IMR-90 (cell line): ENCODE measurements at regions not wholly inside any gene's neighbourhood (a gene's known extent, or its start where the extent isn't known, plus 50 kb on each side); places are given as distances from the start of the nearest gene placed in this dataset.

ENCODE experiments used
- ATAC-seq: fragments of 200-7000 bp; cut with Tn5 transposase; 2 replicates; pipeline ENCODE4 v1.9.1; 2020; ENCODE audit warnings: low read depth, mild to moderate bottlenecking, moderate library complexity
- BruUV-seq: library from RNA; stranded (reverse); fragments of 400-500 nt; replicated peaks from 2 replicates; lab custom pipeline; 2021; lab: Mats Ljungman, UMichigan
- CTCF ChIA-PET: fragments of 300-600 bp; formaldehyde crosslinking; extraction: SDS; loops from one replicate; lab custom pipeline; 2021; ENCODE audit warnings: antibody characterized with exemption; lab: Yijun Ruan, JAX
- POLR2A ChIA-PET: fragments of 300-600 bp; sonication (Branson Sonifier 250); formaldehyde crosslinking; loops from one replicate; lab custom pipeline; 2022; ENCODE audit warnings: antibody characterized with exemption; ENCODE audit not compliant: unreplicated experiment; lab: Charles Lee
- DNase-seq: peaks from one replicate; pipeline ENCODE4 v3.0.0; 2013
- H2AFZ ChIP-seq: replicated peaks from 2 replicates; pipeline ENCODE3; 2013; ENCODE audit warnings: low read length, mild to moderate bottlenecking; ENCODE audit not compliant: poor library complexity
- H2AK5ac ChIP-seq: 2 replicates; pipeline ENCODE4 v1.6.1; 2013; ENCODE audit warnings: low read depth, low read length, inconsistent platforms
- H2AK9ac ChIP-seq: replicated peaks from 2 replicates; pipeline ENCODE3; 2013; ENCODE audit warnings: mild to moderate bottlenecking, low read depth, low read length, moderate library complexity; ENCODE audit not compliant: poor library complexity
- H2BK120ac ChIP-seq: 2 replicates; pipeline ENCODE4 v1.6.1; 2013; ENCODE audit warnings: low read depth, low read length, inconsistent platforms
- H2BK15ac ChIP-seq: 3 replicates; pipeline ENCODE4 v1.6.1; 2013; ENCODE audit warnings: low read depth, low read length, inconsistent platforms
- H2BK20ac ChIP-seq: 2 replicates; pipeline ENCODE4 v1.6.1; 2013; ENCODE audit warnings: low read depth, mild to moderate bottlenecking, inconsistent platforms, low read length, moderate library complexity
- H2BK5ac ChIP-seq: 2 replicates; pipeline ENCODE4 v1.6.1; 2013; ENCODE audit warnings: mild to moderate bottlenecking, low read depth, low read length, inconsistent platforms; ENCODE audit not compliant: poor library complexity, severe bottlenecking
- H3K14ac ChIP-seq: replicated peaks from 2 replicates; pipeline ENCODE4 v1.6.1; 2013; ENCODE audit warnings: low read depth, low read length, inconsistent platforms
- H3K18ac ChIP-seq: 2 replicates; pipeline ENCODE4 v1.6.1; 2013; ENCODE audit warnings: low read depth, low read length, control low read depth
- H3K23ac ChIP-seq: 2 replicates; pipeline ENCODE4 v1.6.1; 2013; ENCODE audit warnings: low read depth, low read length, inconsistent platforms
- H3K27ac ChIP-seq: 2 replicates; pipeline ENCODE4 v1.5.1; 2013; ENCODE audit warnings: mild to moderate bottlenecking, control low read depth, low read length; ENCODE audit not compliant: insufficient read depth
- H3K27me3 ChIP-seq: 2 replicates; pipeline ENCODE4 v1.6.1; 2013; ENCODE audit warnings: low read length; ENCODE audit not compliant: control insufficient read depth, insufficient read depth
- H3K36me3 ChIP-seq: 2 replicates; pipeline ENCODE4 v1.6.1; 2013; ENCODE audit warnings: low read length, mixed read lengths; ENCODE audit not compliant: control insufficient read depth, insufficient read depth
- H3K4ac ChIP-seq: 2 replicates; pipeline ENCODE4 v1.6.1; 2013; ENCODE audit warnings: low read depth, low read length, inconsistent platforms
- H3K4me1 ChIP-seq: 2 replicates; pipeline ENCODE4 v1.6.1; 2013; ENCODE audit warnings: low read length, mixed read lengths; ENCODE audit not compliant: control insufficient read depth, insufficient read depth
- H3K4me2 ChIP-seq: 2 replicates; pipeline ENCODE4 v1.6.1; 2013; ENCODE audit warnings: low read depth, mild to moderate bottlenecking, control low read depth, low read length, moderate library complexity
- H3K4me3 ChIP-seq: 2 replicates; pipeline ENCODE4 v1.5.1; 2013; ENCODE audit warnings: low read depth, mild to moderate bottlenecking, control low read depth, low read length, moderate library complexity; ENCODE audit not compliant: insufficient read depth
- H3K56ac ChIP-seq: 2 replicates; pipeline ENCODE4 v1.6.1; 2013; ENCODE audit warnings: low read length, inconsistent platforms; ENCODE audit not compliant: insufficient read depth; ENCODE audit errors: extremely low read depth
- H3K79me1 ChIP-seq, 2 experiments: 2 replicates each; pipeline ENCODE4 v1.6.1; 2013; ENCODE audit warnings: low read length in 2 of 2, inconsistent platforms in 1 of 2, low read depth in 1 of 2
- H3K9ac ChIP-seq: 2 replicates; pipeline ENCODE4 v1.6.1; 2013; ENCODE audit warnings: low read depth, low read length, control low read depth
- H3K9me1 ChIP-seq: 2 replicates; pipeline ENCODE4 v1.6.1; 2013; ENCODE audit warnings: low read length, inconsistent platforms; ENCODE audit not compliant: insufficient read depth
- H3K9me3 ChIP-seq: 2 replicates; pipeline ENCODE4 v1.6.1; 2013; ENCODE audit warnings: low read length; ENCODE audit not compliant: control insufficient read depth, insufficient read depth
- H4K20me1 ChIP-seq: 2 replicates; pipeline ENCODE4 v1.6.1; 2013; ENCODE audit warnings: low read length, inconsistent platforms; ENCODE audit not compliant: insufficient read depth
- H4K5ac ChIP-seq: 2 replicates; pipeline ENCODE4 v1.6.1; 2013; ENCODE audit warnings: mild to moderate bottlenecking, low read depth, low read length, control low read depth
- H4K8ac ChIP-seq, 2 experiments: 2 replicates each; pipeline ENCODE4 v1.6.1; 2013; ENCODE audit warnings: low read depth in 2 of 2, low read length in 2 of 2, control low read depth in 1 of 2, inconsistent platforms in 1 of 2
- H4K91ac ChIP-seq: 2 replicates; pipeline ENCODE4 v1.6.1; 2013; ENCODE audit warnings: low read depth, low read length, inconsistent platforms; ENCODE audit not compliant: insufficient read depth
- BHLHE40 ChIP-seq: fragments of 150-350 bp; IDR thresholded peaks from 2 replicates; pipeline ENCODE4 v1.6.1; 2016; ENCODE audit warnings: mild to moderate bottlenecking, low read depth, low read length
- CEBPB ChIP-seq: IDR thresholded peaks from 2 replicates; pipeline ENCODE4 v1.6.1; 2012; ENCODE audit warnings: low read depth, low read length, improper control_type of control experiment
- CHD1 ChIP-seq: IDR thresholded peaks from 2 replicates; pipeline ENCODE4 v1.6.1; 2012; ENCODE audit warnings: low read depth, low read length, improper control_type of control experiment
- FOS ChIP-seq: fragments of 150-350 bp; IDR thresholded peaks from 2 replicates; pipeline ENCODE4 v1.6.1; 2016; ENCODE audit warnings: low read depth, low read length
- MXI1 ChIP-seq: IDR thresholded peaks from 2 replicates; pipeline ENCODE4 v1.6.1; 2012; ENCODE audit warnings: low read depth, mild to moderate bottlenecking, low read length, moderate library complexity, borderline replicate concordance
- NFE2L2 ChIP-seq: fragments of 150-350 bp; IDR thresholded peaks from 2 replicates; pipeline ENCODE4 v1.6.1; 2016; ENCODE audit warnings: low read depth, mild to moderate bottlenecking, low read length
- RCOR1 ChIP-seq: IDR thresholded peaks from 2 replicates; pipeline ENCODE4 v1.6.1; 2012; ENCODE audit warnings: mild to moderate bottlenecking, low read length, improper control_type of control experiment; ENCODE audit not compliant: insufficient replicate concordance
- RFX5 ChIP-seq: IDR thresholded peaks from 2 replicates; pipeline ENCODE4 v1.8.0; 2012; ENCODE audit warnings: low read depth, mild to moderate bottlenecking, low read length, moderate library complexity
- SMC3 ChIP-seq: fragments of 150-350 bp; IDR thresholded peaks from 2 replicates; pipeline ENCODE4 v1.6.1; 2016; ENCODE audit warnings: low read depth, mild to moderate bottlenecking, antibody characterized with exemption, low read length, moderate library complexity
- WGBS, 2 experiments: methylation state at CpG; one replicate each; pipeline versions ENCODE4 v1.1.5 to v1.1.7; 2013; ENCODE audit warnings: missing lambda C conversion rate in 2 of 2; ENCODE audit not compliant: insufficient read length in 1 of 2; ENCODE audit errors: extremely low coverage in 2 of 2; 5-methylcytosine and 5-hydroxymethylcytosine counted together
- dilution Hi-C: fragments of 300-500 bp; cut with HindIII; formaldehyde crosslinking; loops from one replicate; pipeline ENCODE4 v1.14.3; 2018; ENCODE audit warnings: low sequenced_read_pairs; ENCODE audit not compliant: unreplicated experiment
- in situ Hi-C: fragments of 300-500 bp; cut with MboI; formaldehyde crosslinking; loops from 3 replicates; pipeline ENCODE4 v1.14.3; 2019; ENCODE audit warnings: low sequenced_read_pairs, inconsistent platforms, mixed read lengths
- intact Hi-C: fragments of 100-400 bp; cut with micrococcal nuclease; formaldehyde crosslinking; loops from 2 replicates; pipeline ENCODE4 v1.10.0; 2022
- TF ChIP-seq, protein P1 (sequence below): fragments of 150-350 bp; IDR thresholded peaks from 2 replicates; pipeline ENCODE4 v1.6.1; 2016; ENCODE audit warnings: low read depth, mild to moderate bottlenecking, low read length, moderate library complexity, borderline replicate concordance
- TF ChIP-seq, protein P2 (sequence below): fragments of 150-350 bp; IDR thresholded peaks from 2 replicates; pipeline ENCODE4 v1.6.1; 2017; ENCODE audit warnings: mild to moderate bottlenecking, antibody characterized with exemption, low read length, low read depth
- TF ChIP-seq, protein P3 (sequence below): conservative IDR thresholded peaks from 2 replicates; pipeline ENCODE4 v1.5.1; 2012; ENCODE audit warnings: mild to moderate bottlenecking, low read depth, low read length, improper control_type of control experiment

DNA sequence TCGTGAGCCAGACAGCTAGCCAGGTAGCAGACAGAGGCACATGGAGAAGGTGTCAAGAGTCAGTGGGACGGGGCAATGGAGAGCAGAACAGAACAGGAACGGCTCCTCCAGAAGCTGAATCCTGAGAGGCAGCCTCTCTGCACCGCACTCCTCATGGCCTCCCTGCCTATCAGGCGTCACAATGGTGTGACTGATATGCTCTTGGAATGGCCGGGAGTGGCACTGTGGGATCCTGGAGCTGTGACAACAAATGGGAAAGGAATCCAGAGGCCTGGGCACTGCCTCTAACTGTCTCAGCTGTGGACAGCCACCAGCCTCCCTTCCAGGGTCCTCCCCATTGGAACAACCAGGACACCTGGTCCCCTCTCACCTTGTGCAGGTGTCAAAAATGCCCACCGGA lies 89.1 kb upstream of the ID2 start:
- no peak for DNase-seq
- H3K27ac ChIP-seq = no peak overlapping the region
- H3K79me1 ChIP-seq = no peaks in the 10 kb centered on the region
- H4K91ac ChIP-seq = no peak overlapping the region
- no peak overlapping the region for H3K9ac ChIP-seq
- H3K4me1 ChIP-seq = no peaks in the 10 kb centered on the region
- H3K14ac ChIP-seq = no peak overlapping the region
- no peak overlapping the region for H3K4ac ChIP-seq
- dilution Hi-C loops (no loop called here), intact Hi-C loops (no loop called here), in situ Hi-C loops (no loop called here)
- no peak for ATAC-seq
- TF ChIP-seq CEBPB = no peak
- no peak for TF ChIP-seq MXI1
- TF ChIP-seq, protein P1, sequence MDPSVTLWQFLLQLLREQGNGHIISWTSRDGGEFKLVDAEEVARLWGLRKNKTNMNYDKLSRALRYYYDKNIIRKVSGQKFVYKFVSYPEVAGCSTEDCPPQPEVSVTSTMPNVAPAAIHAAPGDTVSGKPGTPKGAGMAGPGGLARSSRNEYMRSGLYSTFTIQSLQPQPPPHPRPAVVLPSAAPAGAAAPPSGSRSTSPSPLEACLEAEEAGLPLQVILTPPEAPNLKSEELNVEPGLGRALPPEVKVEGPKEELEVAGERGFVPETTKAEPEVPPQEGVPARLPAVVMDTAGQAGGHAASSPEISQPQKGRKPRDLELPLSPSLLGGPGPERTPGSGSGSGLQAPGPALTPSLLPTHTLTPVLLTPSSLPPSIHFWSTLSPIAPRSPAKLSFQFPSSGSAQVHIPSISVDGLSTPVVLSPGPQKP = no peak
- TF ChIP-seq RCOR1 = no peak
- TF ChIP-seq, protein P2, sequence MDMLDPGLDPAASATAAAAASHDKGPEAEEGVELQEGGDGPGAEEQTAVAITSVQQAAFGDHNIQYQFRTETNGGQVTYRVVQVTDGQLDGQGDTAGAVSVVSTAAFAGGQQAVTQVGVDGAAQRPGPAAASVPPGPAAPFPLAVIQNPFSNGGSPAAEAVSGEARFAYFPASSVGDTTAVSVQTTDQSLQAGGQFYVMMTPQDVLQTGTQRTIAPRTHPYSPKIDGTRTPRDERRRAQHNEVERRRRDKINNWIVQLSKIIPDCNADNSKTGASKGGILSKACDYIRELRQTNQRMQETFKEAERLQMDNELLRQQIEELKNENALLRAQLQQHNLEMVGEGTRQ = no peak
- TF ChIP-seq BHLHE40 = no peak
- no peak for TF ChIP-seq NFE2L2
- TF ChIP-seq, protein P3, sequence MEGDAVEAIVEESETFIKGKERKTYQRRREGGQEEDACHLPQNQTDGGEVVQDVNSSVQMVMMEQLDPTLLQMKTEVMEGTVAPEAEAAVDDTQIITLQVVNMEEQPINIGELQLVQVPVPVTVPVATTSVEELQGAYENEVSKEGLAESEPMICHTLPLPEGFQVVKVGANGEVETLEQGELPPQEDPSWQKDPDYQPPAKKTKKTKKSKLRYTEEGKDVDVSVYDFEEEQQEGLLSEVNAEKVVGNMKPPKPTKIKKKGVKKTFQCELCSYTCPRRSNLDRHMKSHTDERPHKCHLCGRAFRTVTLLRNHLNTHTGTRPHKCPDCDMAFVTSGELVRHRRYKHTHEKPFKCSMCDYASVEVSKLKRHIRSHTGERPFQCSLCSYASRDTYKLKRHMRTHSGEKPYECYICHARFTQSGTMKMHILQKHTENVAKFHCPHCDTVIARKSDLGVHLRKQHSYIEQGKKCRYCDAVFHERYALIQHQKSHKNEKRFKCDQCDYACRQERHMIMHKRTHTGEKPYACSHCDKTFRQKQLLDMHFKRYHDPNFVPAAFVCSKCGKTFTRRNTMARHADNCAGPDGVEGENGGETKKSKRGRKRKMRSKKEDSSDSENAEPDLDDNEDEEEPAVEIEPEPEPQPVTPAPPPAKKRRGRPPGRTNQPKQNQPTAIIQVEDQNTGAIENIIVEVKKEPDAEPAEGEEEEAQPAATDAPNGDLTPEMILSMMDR = no peak
- TF ChIP-seq FOS = no peak
- TF ChIP-seq CHD1 = no peak
- no peak for TF ChIP-seq RFX5
- no peak for TF ChIP-seq SMC3
- H3K4me2 ChIP-seq = no peak overlapping the region
- no peak overlapping the region for H3K23ac ChIP-seq
- H3K4me3 ChIP-seq = no peak overlapping the region
- ChIA-PET POLR2A (no interaction called here), CTCF (no interaction called here)
- H4K5ac ChIP-seq = no peak overlapping the region
- BruUV-seq = no TSS peak
- H2AFZ ChIP-seq = peak overlapping the region; percentile 58
- no peaks in the 10 kb centered on the region for H3K9me3 ChIP-seq
- no peak overlapping the region for H3K56ac ChIP-seq
- H4K8ac ChIP-seq = no peak overlapping the region
- no peak overlapping the region for H2BK15ac ChIP-seq
- H2BK20ac ChIP-seq = no peak overlapping the region
- no peak overlapping the region for H2BK5ac ChIP-seq
- no peak overlapping the region for H3K18ac ChIP-seq
- H3K36me3 ChIP-seq = no peaks in the 10 kb centered on the region
- no peak overlapping the region for H2AK9ac ChIP-seq
- H3K27me3 ChIP-seq = peaks cover 2% of the 10 kb centered on the region; the same call in 1 of the 2 replicates
- H3K9me1 ChIP-seq = peaks cover 17% of the 10 kb centered on the region
- H2AK5ac ChIP-seq = 0 out of 2 replicates have a peak overlapping the region, but pooled peaks have one; percentile 21
- H2BK120ac ChIP-seq = no peak overlapping the region
- H4K20me1 ChIP-seq = no peaks in the 10 kb centered on the region
- WGBS, 2 experiments = 67% methylated on average over 3 of the region's 7 CpGs; no CpG with 5 or more reads in 1 of the 2 experiments
